DOHH2 (cell line): ENCODE measurements at regions not wholly inside any gene's neighbourhood (a gene's known extent, or its start where the extent isn't known, plus 50 kb on each side); places are given as distances from the start of the nearest gene placed in this dataset.

ENCODE experiments used
- CTCF ChIP-seq: fragments of 200-600 bp; sonication (generic); IDR thresholded peaks from one replicate; pipeline ENCODE4 v1.5.1; 2014; ENCODE audit warnings: antibody characterized with exemption, mild to moderate bottlenecking, low read depth, low read length; ENCODE audit not compliant: poor library complexity, severe bottlenecking
- EZH2phosphoT487 ChIP-seq: fragments of 200-600 bp; sonication (generic); IDR thresholded peaks from 2 replicates; pipeline ENCODE4 v1.6.1; 2017; ENCODE audit warnings: borderline replicate concordance, mild to moderate bottlenecking, antibody characterized with exemption, low read length, moderate library complexity, mixed read lengths

- TF ChIP-seq CTCF (no peak), EZH2phosphoT487 (no peak)
Measured at GRCh38 chr14:35221462-35221861, 70.7 kb upstream of the PSMA6 start.
